HCT116 (cell line): ENCODE measurements at regions not wholly inside any gene's neighbourhood (a gene's known extent, or its start where the extent isn't known, plus 50 kb on each side); places are given as distances from the start of the nearest gene placed in this dataset.

ENCODE experiments used
- ATAC-seq: fragments of 200-7000 bp; cut with Tn5 transposase; 2 replicates; pipeline ENCODE4 v1.9.1; 2020; ENCODE audit warnings: mild to moderate bottlenecking, moderate library complexity
- BruUV-seq: library from RNA; stranded (reverse); fragments of 400-500 nt; replicated peaks from 2 replicates; lab custom pipeline; 2021; lab: Mats Ljungman, UMichigan
- CTCF ChIA-PET: fragments of 300-600 bp; sonication (Branson Sonifier 250); formaldehyde crosslinking; loops from one replicate; lab custom pipeline; 2021; ENCODE audit warnings: antibody characterized with exemption; lab: Charles Lee
- POLR2A ChIA-PET: fragments of 300-600, 350-600 bp; sonication (Branson Sonifier 250); formaldehyde crosslinking; loops from one replicate; lab custom pipeline; 2021; ENCODE audit warnings: antibody characterized with exemption; lab: Charles Lee
- RAD21 ChIA-PET, 2 experiments: fragments of 300-600 bp; sonication (Branson Sonifier 250); formaldehyde crosslinking; loops; one replicate each; lab custom pipeline; 2023; ENCODE audit warnings: low total read pairs in 2 of 2; ENCODE audit not compliant: uncharacterized antibody in 2 of 2, unreplicated experiment in 2 of 2, low non-redundant PET in 1 of 2; lab: Charles Lee
- DNase-seq: peaks from one replicate; pipeline ENCODE4 v3.0.0-alpha.2; 2010; ENCODE audit warnings: low read depth, low spot score
- H2AFZ ChIP-seq: fragments of 200-600 bp; shearing (Covaris generic), sonication (generic); 2 replicates; pipeline ENCODE4 v1.6.1; 2017; ENCODE audit warnings: low read depth, mixed run types, mixed read lengths, antibody characterized with exemption, low read length; ENCODE audit not compliant: poor library complexity, severe bottlenecking
- H3K27ac ChIP-seq: 2 replicates; pipeline ENCODE4 v1.5.1; 2012; ENCODE audit warnings: low read depth, low read length
- H3K27me3 ChIP-seq: fragments of 200-600 bp; sonication (generic); 2 replicates; pipeline ENCODE4 v1.6.1; 2016; ENCODE audit warnings: mixed run types, low read length, mixed read lengths; ENCODE audit not compliant: insufficient read depth
- H3K36me3 ChIP-seq, 2 experiments: fragments of 200-500 bp in 1 of 2; fragments of 200-600 bp in 1 of 2; sonication (Bioruptor generic) in 1 of 2; sonication (generic) in 1 of 2; 2 replicates each; pipeline versions ENCODE4 v1.5.1 to v1.6.1; 2014 to 2016; ENCODE audit warnings: low read length in 2 of 2, inconsistent platforms in 1 of 2, mixed read lengths in 1 of 2, mixed run types in 1 of 2; ENCODE audit not compliant: insufficient read depth in 2 of 2, control insufficient read depth in 1 of 2
- H3K4me1 ChIP-seq, 2 experiments: fragments of 200-600 bp in 1 of 2; sonication (generic) in 1 of 2; 2 replicates each; pipeline versions ENCODE4 v1.5.1 to v1.6.1; 2012 to 2017; ENCODE audit warnings: low read length in 2 of 2, inconsistent platforms in 1 of 2, mild to moderate bottlenecking in 1 of 2, mixed read lengths in 1 of 2, mixed run types in 1 of 2, moderate library complexity in 1 of 2; ENCODE audit not compliant: insufficient read depth in 2 of 2, control insufficient read depth in 1 of 2
- H3K4me2 ChIP-seq: fragments of 200-600 bp; sonication (generic); 2 replicates; pipeline ENCODE4 v1.6.1; 2017; ENCODE audit warnings: mixed run types, low read length, mixed read lengths
- H3K4me3 ChIP-seq, 2 experiments: fragments of 200-600 bp in 1 of 2; sonication (generic) in 1 of 2; replicated peaks in 1 of 2; 2 replicates each; pipeline ENCODE4 v1.5.1; 2011 to 2016; ENCODE audit warnings: low read length in 2 of 2, control low read depth in 1 of 2, low read depth in 1 of 2, mild to moderate bottlenecking in 1 of 2, mixed read lengths in 1 of 2, mixed run types in 1 of 2
- H3K79me2 ChIP-seq: fragments of 200-600 bp; sonication (generic); 2 replicates; pipeline ENCODE4 v1.6.1; 2017; ENCODE audit warnings: mild to moderate bottlenecking, mixed run types, low read length, moderate library complexity, mixed read lengths; ENCODE audit not compliant: insufficient read depth
- H3K9ac ChIP-seq: fragments of 200-600 bp; sonication (generic); 2 replicates; pipeline ENCODE4 v1.6.1; 2016; ENCODE audit warnings: low read length, mixed read lengths
- H3K9me2 ChIP-seq: fragments of 200-600 bp; sonication (generic), shearing (Covaris generic); 2 replicates; pipeline ENCODE4 v1.6.1; 2017; ENCODE audit warnings: mixed run types, mild to moderate bottlenecking, moderate library complexity; ENCODE audit not compliant: insufficient read depth
- H3K9me3 ChIP-seq, 2 experiments: fragments of 200-500 bp in 1 of 2; fragments of 200-600 bp in 1 of 2; sonication (Bioruptor generic) in 1 of 2; sonication (generic) in 1 of 2; 2 replicates each; pipeline ENCODE4 v1.6.1; 2014 to 2017; ENCODE audit warnings: low read length in 2 of 2, mixed read lengths in 2 of 2, inconsistent platforms in 1 of 2, low read depth in 1 of 2, mild to moderate bottlenecking in 1 of 2, mixed run types in 1 of 2, moderate library complexity in 1 of 2; ENCODE audit not compliant: control insufficient read depth in 1 of 2, insufficient read depth in 1 of 2
- H4K20me1 ChIP-seq: fragments of 200-600 bp; sonication (generic), shearing (Covaris generic); 2 replicates; pipeline ENCODE4 v1.6.1; 2017; ENCODE audit warnings: mixed run types, mild to moderate bottlenecking, moderate library complexity; ENCODE audit not compliant: insufficient read depth
- CBX3 ChIP-seq: IDR thresholded peaks from 2 replicates; pipeline ENCODE4 v1.6.1; 2012; ENCODE audit warnings: low read depth
- CEBPB ChIP-seq: IDR thresholded peaks from 2 replicates; pipeline ENCODE4 v1.6.1; 2012; ENCODE audit warnings: low read depth
- EGR1 ChIP-seq: IDR thresholded peaks from 2 replicates; pipeline ENCODE4 v1.6.1; 2012; ENCODE audit warnings: low read depth
- ELF1 ChIP-seq: IDR thresholded peaks from 2 replicates; pipeline ENCODE4 v1.6.1; 2012; ENCODE audit warnings: low read depth, borderline replicate concordance
- EZH2 ChIP-seq: fragments of 200-600 bp; sonication (generic); IDR thresholded peaks from 2 replicates; pipeline ENCODE4 v1.6.1; 2017; ENCODE audit warnings: antibody characterized with exemption, mixed run types
- EZH2phosphoT487 ChIP-seq: fragments of 200-600 bp; IDR thresholded peaks from 2 replicates; pipeline ENCODE4 v1.6.1; 2018; ENCODE audit warnings: antibody characterized with exemption, borderline replicate concordance
- FOSL1 ChIP-seq: IDR thresholded peaks from 2 replicates; pipeline ENCODE4 v1.6.1; 2012; ENCODE audit warnings: low read depth
- POLR2A ChIP-seq: IDR thresholded peaks from 2 replicates; pipeline ENCODE4 v1.7.0; 2011; ENCODE audit warnings: borderline replicate concordance; ENCODE audit not compliant: insufficient read depth, insufficient read length; ENCODE audit errors: extremely low read depth
- RAD21 ChIP-seq: IDR thresholded peaks from 2 replicates; pipeline ENCODE4 v1.6.1; 2012; ENCODE audit warnings: low read depth, mild to moderate bottlenecking
- REST ChIP-seq: IDR thresholded peaks from 2 replicates; pipeline ENCODE4 v1.6.1; 2012; ENCODE audit warnings: low read depth
- SIN3A ChIP-seq: IDR thresholded peaks from 2 replicates; pipeline ENCODE4 v1.6.1; 2012; ENCODE audit warnings: low read depth
- SP1 ChIP-seq: IDR thresholded peaks from 2 replicates; pipeline ENCODE4 v1.6.1; 2012; ENCODE audit warnings: low read depth
- ZFX ChIP-seq: fragments of 450-650 bp; IDR thresholded peaks from 2 replicates; pipeline ENCODE4 v1.6.1; 2017
- intact Hi-C: fragments of 100-400 bp; cut with micrococcal nuclease; formaldehyde crosslinking; loops from 2 replicates; pipeline ENCODE4 v1.10.0; 2022
- TF ChIP-seq, protein P1 (sequence below): IDR thresholded peaks from 2 replicates; pipeline ENCODE4 v1.6.1; 2011; ENCODE audit warnings: mild to moderate bottlenecking, low read length, moderate library complexity; ENCODE audit not compliant: insufficient replicate concordance; ENCODE audit errors: extremely low read depth

DNA sequence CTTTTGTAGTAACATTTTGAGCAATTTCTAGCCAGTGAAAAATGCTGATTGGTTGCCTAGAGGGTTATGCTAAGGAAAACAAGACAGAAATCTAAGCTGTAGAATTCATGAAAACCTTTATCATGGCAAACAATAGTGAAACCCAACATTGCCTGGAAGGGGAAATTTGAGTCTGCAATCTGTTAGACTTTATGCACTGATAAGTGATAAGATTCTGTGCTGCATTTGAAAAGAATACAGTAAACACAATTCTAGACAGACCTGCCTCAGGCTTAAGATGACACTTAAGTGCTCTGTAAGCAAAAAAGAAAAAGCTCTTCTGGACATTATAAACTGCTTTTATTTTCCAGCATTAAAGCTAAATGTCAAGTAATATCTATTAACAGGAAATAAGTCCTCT lies 519.3 kb downstream of the ISL1 start:
- intact Hi-C loops = no loop called here
- Histone ChIP-seq H3K79me2 (no peaks in the 10 kb centered on the region), H3K27ac (no peak overlapping the region), H2AFZ (no peak overlapping the region), H3K9ac (no peak overlapping the region), H4K20me1 (no peaks in the 10 kb centered on the region), H3K4me3 (no peak overlapping the region), H3K27me3 (no peaks in the 10 kb centered on the region), H3K9me2 (no peaks in the 10 kb centered on the region), H3K36me3 (no peaks in the 10 kb centered on the region), H3K4me2 (no peak overlapping the region), H3K9me3 (no peaks in the 10 kb centered on the region), H3K4me1 (no peaks in the 10 kb centered on the region)
- POLR2A ChIA-PET = no interaction called here
- DNase-seq (no peak), ATAC-seq (no peak)
- CTCF ChIA-PET = no interaction called here
- no TSS peak for BruUV-seq
- RAD21 ChIA-PET = no interaction called here
- TF ChIP-seq ZFX (no peak), FOSL1 (no peak), POLR2A (no peak), SP1 (no peak), EZH2phosphoT487 (no peak), EGR1 (no peak), ELF1 (no peak), REST (no peak), EZH2 (no peak), CEBPB (no peak), CBX3 (no peak), SIN3A (no peak), RAD21 (no peak)
- TF ChIP-seq, protein P1, sequence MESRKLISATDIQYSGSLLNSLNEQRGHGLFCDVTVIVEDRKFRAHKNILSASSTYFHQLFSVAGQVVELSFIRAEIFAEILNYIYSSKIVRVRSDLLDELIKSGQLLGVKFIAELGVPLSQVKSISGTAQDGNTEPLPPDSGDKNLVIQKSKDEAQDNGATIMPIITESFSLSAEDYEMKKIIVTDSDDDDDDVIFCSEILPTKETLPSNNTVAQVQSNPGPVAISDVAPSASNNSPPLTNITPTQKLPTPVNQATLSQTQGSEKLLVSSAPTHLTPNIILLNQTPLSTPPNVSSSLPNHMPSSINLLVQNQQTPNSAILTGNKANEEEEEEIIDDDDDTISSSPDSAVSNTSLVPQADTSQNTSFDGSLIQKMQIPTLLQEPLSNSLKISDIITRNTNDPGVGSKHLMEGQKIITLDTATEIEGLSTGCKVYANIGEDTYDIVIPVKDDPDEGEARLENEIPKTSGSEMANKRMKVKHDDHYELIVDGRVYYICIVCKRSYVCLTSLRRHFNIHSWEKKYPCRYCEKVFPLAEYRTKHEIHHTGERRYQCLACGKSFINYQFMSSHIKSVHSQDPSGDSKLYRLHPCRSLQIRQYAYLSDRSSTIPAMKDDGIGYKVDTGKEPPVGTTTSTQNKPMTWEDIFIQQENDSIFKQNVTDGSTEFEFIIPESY = no peak
